Naive thymus-derived CD4-positive, alpha-beta T cell (primary cell): ENCODE measurements at regions not wholly inside any gene's neighbourhood (a gene's known extent, or its start where the extent isn't known, plus 50 kb on each side); places are given as distances from the start of the nearest gene placed in this dataset.

Experiments used
- ATAC-seq: fragments of 150-1000 bp; cut with Tn5 transposase; 2 replicates; pipeline ENCODE4 v1.10.0; 2021; ENCODE audit warnings: mild to moderate bottlenecking, moderate library complexity
- CTCF ChIA-PET: fragments of 350-600 bp; sonication (Branson Sonifier 250); formaldehyde crosslinking; loops from one replicate; lab custom pipeline; 2021; ENCODE audit warnings: antibody characterized with exemption; lab: Charles Lee
- POLR2A ChIA-PET: fragments of 350-600 bp; sonication (Branson Sonifier 250); formaldehyde crosslinking; loops from one replicate; lab custom pipeline; 2021; ENCODE audit warnings: antibody characterized with exemption, inconsistent platforms; lab: Charles Lee
- DNase-seq, 9 donors: peaks; one replicate each; pipeline versions ENCODE4 v3.0.0 to v3.0.0-alpha.2; 2020 to 2022; ENCODE audit warnings: mixed read lengths in 1 of 9
- H3K27ac ChIP-seq: one replicate; pipeline ENCODE4 v1.7.0; 2013; ENCODE audit warnings: mild to moderate bottlenecking, low read depth, low read length, moderate library complexity
- H3K27me3 ChIP-seq, 2 donors: one replicate each; pipeline ENCODE4 v1.7.0; 2013; ENCODE audit warnings: low read length in 2 of 2, mild to moderate bottlenecking in 2 of 2, moderate library complexity in 2 of 2; ENCODE audit not compliant: control insufficient read depth in 2 of 2, insufficient read depth in 2 of 2
- H3K36me3 ChIP-seq, 3 experiments: 1 replicate in 2 of 3; 2 replicates in 1 of 3; pipeline ENCODE4 v1.7.0; 2013; ENCODE audit warnings: low read length in 3 of 3, mild to moderate bottlenecking in 3 of 3, moderate library complexity in 1 of 3; ENCODE audit not compliant: insufficient read depth in 3 of 3, control insufficient read depth in 2 of 3
- H3K4me1 ChIP-seq, 2 donors: one replicate each; pipeline ENCODE4 v1.7.0; 2013; ENCODE audit warnings: low read length in 2 of 2, mild to moderate bottlenecking in 2 of 2, moderate library complexity in 1 of 2; ENCODE audit not compliant: control insufficient read depth in 2 of 2, insufficient read depth in 2 of 2
- H3K4me3 ChIP-seq: 2 replicates; pipeline ENCODE4 v1.7.0; 2013; ENCODE audit warnings: mild to moderate bottlenecking, low read length
- H3K9me3 ChIP-seq, 3 experiments: 1 replicate in 2 of 3; 2 replicates in 1 of 3; pipeline ENCODE4 v1.7.0; 2013; ENCODE audit warnings: low read length in 3 of 3; ENCODE audit not compliant: control insufficient read depth in 2 of 3
- H3K27ac Mint-ChIP-seq, 9 donors: one replicate each; pipeline ENCODE4 v1.8.0; 2020 to 2022; ENCODE audit warnings: mixed read lengths in 9 of 9, mild to moderate bottlenecking in 8 of 9, moderate library complexity in 5 of 9, inconsistent platforms in 2 of 9
- H3K27me3 Mint-ChIP-seq, 5 donors: one replicate each; pipeline ENCODE4 v1.8.0; 2021 to 2022; ENCODE audit warnings: mixed read lengths in 5 of 5, mild to moderate bottlenecking in 1 of 5
- H3K36me3 Mint-ChIP-seq, 5 donors: one replicate each; pipeline ENCODE4 v1.8.0; 2020 to 2022; ENCODE audit warnings: mixed read lengths in 5 of 5, mild to moderate bottlenecking in 3 of 5, inconsistent platforms in 1 of 5
- H3K4me1 Mint-ChIP-seq, 7 donors: one replicate each; pipeline ENCODE4 v1.8.0; 2020 to 2022; ENCODE audit warnings: mixed read lengths in 7 of 7, mild to moderate bottlenecking in 3 of 7, inconsistent platforms in 1 of 7
- H3K4me3 Mint-ChIP-seq, 10 donors: one replicate each; pipeline ENCODE4 v1.8.0; 2020 to 2022; ENCODE audit warnings: mild to moderate bottlenecking in 10 of 10, mixed read lengths in 10 of 10, moderate library complexity in 6 of 10, inconsistent platforms in 2 of 10
- H3K9me3 Mint-ChIP-seq, 11 donors: one replicate each; pipeline ENCODE4 v1.8.0; 2020 to 2022; ENCODE audit warnings: mixed read lengths in 11 of 11, mild to moderate bottlenecking in 4 of 11, inconsistent platforms in 1 of 11, moderate library complexity in 1 of 11
- intact Hi-C, 2 donors: fragments of 100-400 bp; cut with micrococcal nuclease; formaldehyde crosslinking; loops; one replicate each; pipeline ENCODE4 v1.15.1; 2023

GRCh38 chr4:38223782-38224236 lies 263.6 kb downstream of the PTTG2 start:
- CTCF ChIA-PET: no interaction called here
- no peak for DNase-seq
- Mint-ChIP-seq H3K27ac (no peak overlapping the region), H3K9me3 (peaks cover 0 to 7% (median 0%) of the 10 kb centered on the region in 11 donors), H3K36me3 (no peaks in the 10 kb centered on the region), H3K4me3 (no peak overlapping the region), H3K27me3 (peaks cover 0 to 17% (median 0%) of the 10 kb centered on the region in 5 donors), H3K4me1 (no peaks in the 10 kb centered on the region)
- Histone ChIP-seq H3K9me3 (no peaks in the 10 kb centered on the region), H3K36me3 (no peaks in the 10 kb centered on the region), H3K4me1 (no peaks in the 10 kb centered on the region), H3K27me3 (no peaks in the 10 kb centered on the region), H3K4me3 (no peak overlapping the region), H3K27ac (no peak overlapping the region)
- intact Hi-C loops: no loop called here
- ATAC-seq: no peak
- POLR2A ChIA-PET: no interaction called here

- peaks cover 0 to 7% (median 0%) of the 10 kb centered on the region in 11 donors for H3K9me3 Mint-ChIP-seq
- Histone ChIP-seq H3K4me3 (no peak overlapping the region), H3K27me3 (no peaks in the 10 kb centered on the region), H3K36me3 (no peaks in the 10 kb centered on the region), H3K9me3 (no peaks in the 10 kb centered on the region), H3K27ac (no peak overlapping the region), H3K4me1 (no peaks in the 10 kb centered on the region)
- H3K36me3 Mint-ChIP-seq: no peaks in the 10 kb centered on the region
- H3K4me1 Mint-ChIP-seq: no peaks in the 10 kb centered on the region
- peaks cover 0 to 17% (median 0%) of the 10 kb centered on the region in 5 donors for H3K27me3 Mint-ChIP-seq
- no peak for DNase-seq
- H3K4me3 Mint-ChIP-seq: no peak overlapping the region
- H3K27ac Mint-ChIP-seq: no peak overlapping the region
- ATAC-seq: no peak
- CTCF ChIA-PET: no interaction called here
- POLR2A ChIA-PET: no interaction called here
- intact Hi-C loops: no loop called here
Observed at GRCh38 chr4:38224850-38225249, 264.7 kb downstream of the PTTG2 start.

- DNase-seq: no peak
- H3K9me3 ChIP-seq: no peaks in the 10 kb centered on the region
- Mint-ChIP-seq H3K36me3 (no peaks in the 10 kb centered on the region), H3K4me3 (no peak overlapping the region), H3K9me3 (peaks cover 0 to 7% (median 0%) of the 10 kb centered on the region in 11 donors), H3K4me1 (no peaks in the 10 kb centered on the region), H3K27me3 (peaks cover 0 to 12% (median 0%) of the 10 kb centered on the region in 5 donors), H3K27ac (no peak overlapping the region)
- no peak overlapping the region for H3K4me3 ChIP-seq
- H3K4me1 ChIP-seq: no peaks in the 10 kb centered on the region
- ChIA-PET CTCF (no interaction called here), POLR2A (interaction anchor here (0.6 kb wide), 1 partner anchor 494 kb away, joined by 3 read pairs; no protein-coding TSS in a partner anchor)
- no peaks in the 10 kb centered on the region for H3K36me3 ChIP-seq
- no peak for ATAC-seq
- no peak overlapping the region for H3K27ac ChIP-seq
- intact Hi-C loops: no loop called here
- no peaks in the 10 kb centered on the region for H3K27me3 ChIP-seq
Observed at GRCh38 chr4:38226170-38226569, 266.0 kb downstream of the PTTG2 start.

GRCh38 chr4:38230121-38230801 lies 270.1 kb downstream of the PTTG2 start:
- Histone ChIP-seq H3K27ac (no peak overlapping the region), H3K36me3 (no peaks in the 10 kb centered on the region), H3K9me3 (no peaks in the 10 kb centered on the region), H3K4me1 (no peaks in the 10 kb centered on the region), H3K4me3 (no peak overlapping the region), H3K27me3 (no peaks in the 10 kb centered on the region)
- ChIA-PET CTCF (no interaction called here), POLR2A (no interaction called here)
- Mint-ChIP-seq H3K4me1 (peaks cover 0 to 3% (median 0%) of the 10 kb centered on the region in 7 donors), H3K4me3 (no peak overlapping the region), H3K27ac (no peak overlapping the region), H3K9me3 (peaks cover 0 to 6% (median 0%) of the 10 kb centered on the region in 11 donors), H3K27me3 (peaks cover 0 to 20% (median 4%) of the 10 kb centered on the region in 5 donors), H3K36me3 (no peaks in the 10 kb centered on the region)
- intact Hi-C loops: no loop called here
- no peak for ATAC-seq
- no peak for DNase-seq

- Mint-ChIP-seq H3K9me3 (peaks cover 0 to 6% (median 0%) of the 10 kb centered on the region in 11 donors), H3K27ac (no peak overlapping the region), H3K27me3 (peaks cover 0 to 23% (median 4%) of the 10 kb centered on the region in 5 donors), H3K36me3 (no peaks in the 10 kb centered on the region), H3K4me3 (no peak overlapping the region), H3K4me1 (peaks cover 0 to 3% (median 0%) of the 10 kb centered on the region in 7 donors)
- no peaks in the 10 kb centered on the region for H3K4me1 ChIP-seq
- ChIA-PET POLR2A (interaction anchor here (0.6 to 1.1 kb wide), 2 partner anchors 27 to 30 kb away, joined by 3 read pairs; no protein-coding TSS in a partner anchor), CTCF (no interaction called here)
- H3K36me3 ChIP-seq: no peaks in the 10 kb centered on the region
- no peaks in the 10 kb centered on the region for H3K27me3 ChIP-seq
- no peak overlapping the region for H3K4me3 ChIP-seq
- DNase-seq: no peak
- no peaks in the 10 kb centered on the region for H3K9me3 ChIP-seq
- no peak overlapping the region for H3K27ac ChIP-seq
- intact Hi-C loops: no loop called here
- ATAC-seq: no peak
Observed at GRCh38 chr4:38230821-38231563, 270.8 kb downstream of the PTTG2 start.

- Histone ChIP-seq H3K27me3 (no peaks in the 10 kb centered on the region), H3K27ac (no peak overlapping the region), H3K4me1 (no peaks in the 10 kb centered on the region), H3K4me3 (no peak overlapping the region), H3K36me3 (no peaks in the 10 kb centered on the region), H3K9me3 (no peaks in the 10 kb centered on the region)
- no peak overlapping the region for H3K27ac Mint-ChIP-seq
- ChIA-PET POLR2A (interaction anchor here (1.1 kb wide), 1 partner anchor 29 kb away, joined by 3 read pairs; no protein-coding TSS in a partner anchor), CTCF (no interaction called here)
- no peaks in the 10 kb centered on the region for H3K36me3 Mint-ChIP-seq
- no peak for ATAC-seq
- peaks cover 0 to 3% (median 0%) of the 10 kb centered on the region in 7 donors for H3K4me1 Mint-ChIP-seq
- no peak overlapping the region for H3K4me3 Mint-ChIP-seq
- H3K9me3 Mint-ChIP-seq: peaks cover 0 to 6% (median 0%) of the 10 kb centered on the region in 11 donors
- intact Hi-C loops: no loop called here
- no peak for DNase-seq
- peaks cover 0 to 18% (median 4%) of the 10 kb centered on the region in 5 donors for H3K27me3 Mint-ChIP-seq
Observed at GRCh38 chr4:38231626-38232025, 271.4 kb downstream of the PTTG2 start.
